Body of pancreas (tissue), 4 donors: ENCODE measurements at regions not wholly inside any gene's neighbourhood (a gene's known extent, or its start where the extent isn't known, plus 50 kb on each side); places are given as distances from the start of the nearest gene placed in this dataset.
"Not testable (repeated sequence)": the region's sequence is repeated elsewhere in the genome, so short reads cannot be mapped to it uniquely, and the experiment has no call there.

ENCODE experiments used
- POLR2A ChIP-seq, 3 donors: fragments of 450-650 bp; IDR thresholded peaks; one replicate each; pipeline ENCODE4 v1.6.1; 2016; ENCODE audit warnings: antibody characterized with exemption in 3 of 3, mild to moderate bottlenecking in 2 of 3
- TF ChIP-seq, protein P1 (sequence below), 7 experiments: fragments of 450-650 bp in 4 of 7; fragments of 200-600 bp in 3 of 7; sonication (generic) in 3 of 7; IDR thresholded peaks; one replicate each; pipeline ENCODE4 v1.5.1; 2016 to 2019; ENCODE audit warnings: antibody characterized with exemption in 7 of 7

DNA sequence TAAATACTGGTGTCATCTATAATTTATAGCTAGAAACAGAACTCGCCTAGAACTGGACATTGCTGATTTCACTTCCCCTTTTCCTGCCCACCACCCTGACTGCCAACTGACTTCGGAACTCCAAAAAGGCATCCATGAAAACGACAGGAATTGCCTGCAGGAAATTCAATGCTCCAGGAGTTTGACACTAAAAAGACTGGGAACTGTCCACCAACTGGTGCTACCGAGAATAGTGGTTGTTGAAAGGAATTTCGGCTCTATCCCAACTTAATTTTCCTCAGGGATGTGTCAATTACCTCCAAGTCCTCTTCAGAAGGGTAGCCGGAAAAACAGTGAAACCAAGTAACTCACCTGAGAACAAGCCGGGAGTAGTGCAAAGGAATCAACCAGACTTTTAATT lies 440.0 kb downstream of the PRELID2 start:
- TF ChIP-seq, protein P1, sequence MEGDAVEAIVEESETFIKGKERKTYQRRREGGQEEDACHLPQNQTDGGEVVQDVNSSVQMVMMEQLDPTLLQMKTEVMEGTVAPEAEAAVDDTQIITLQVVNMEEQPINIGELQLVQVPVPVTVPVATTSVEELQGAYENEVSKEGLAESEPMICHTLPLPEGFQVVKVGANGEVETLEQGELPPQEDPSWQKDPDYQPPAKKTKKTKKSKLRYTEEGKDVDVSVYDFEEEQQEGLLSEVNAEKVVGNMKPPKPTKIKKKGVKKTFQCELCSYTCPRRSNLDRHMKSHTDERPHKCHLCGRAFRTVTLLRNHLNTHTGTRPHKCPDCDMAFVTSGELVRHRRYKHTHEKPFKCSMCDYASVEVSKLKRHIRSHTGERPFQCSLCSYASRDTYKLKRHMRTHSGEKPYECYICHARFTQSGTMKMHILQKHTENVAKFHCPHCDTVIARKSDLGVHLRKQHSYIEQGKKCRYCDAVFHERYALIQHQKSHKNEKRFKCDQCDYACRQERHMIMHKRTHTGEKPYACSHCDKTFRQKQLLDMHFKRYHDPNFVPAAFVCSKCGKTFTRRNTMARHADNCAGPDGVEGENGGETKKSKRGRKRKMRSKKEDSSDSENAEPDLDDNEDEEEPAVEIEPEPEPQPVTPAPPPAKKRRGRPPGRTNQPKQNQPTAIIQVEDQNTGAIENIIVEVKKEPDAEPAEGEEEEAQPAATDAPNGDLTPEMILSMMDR (IDR thresholded peaks at IDR 0.05) = not testable (repeated sequence)
- not testable (repeated sequence) for TF ChIP-seq POLR2A (IDR thresholded peaks at IDR 0.05)
